HL-60 (cell line): ENCODE measurements at regions not wholly inside any gene's neighbourhood (a gene's known extent, or its start where the extent isn't known, plus 50 kb on each side); places are given as distances from the start of the nearest gene placed in this dataset.

Source experiments
- DNase-seq, 2 experiments: peaks; one replicate each; pipeline ENCODE4 v3.0.0-alpha.2; 2010 to 2020; ENCODE audit warnings: low read depth in 1 of 2, low spot score in 1 of 2
- H3K27ac ChIP-seq: fragments of 250-450 bp; sonication (Bioruptor Pico); replicated peaks from 2 replicates; pipeline ENCODE4 v1.5.1; 2020; ENCODE audit warnings: mild to moderate bottlenecking, moderate library complexity
- H3K27me3 ChIP-seq: fragments of 250-450 bp; sonication (Bioruptor Pico); 2 replicates; pipeline ENCODE4 v1.5.1; 2021; ENCODE audit warnings: mild to moderate bottlenecking, moderate library complexity; ENCODE audit not compliant: insufficient read depth, poor library complexity, severe bottlenecking
- H3K4me3 ChIP-seq: replicated peaks from 2 replicates; pipeline ENCODE4 v1.5.1; 2011; ENCODE audit warnings: mild to moderate bottlenecking, control low read depth, low read length; ENCODE audit not compliant: insufficient read depth
- GABPA ChIP-seq: IDR thresholded peaks from 2 replicates; pipeline ENCODE4 v1.6.1; 2012; ENCODE audit warnings: low read depth
- POLR2AphosphoS5 ChIP-seq: IDR thresholded peaks from 2 replicates; pipeline ENCODE4 v1.6.1; 2012; ENCODE audit warnings: low read depth
- SPI1 ChIP-seq: IDR thresholded peaks from 2 replicates; pipeline ENCODE4 v1.6.1; 2012; ENCODE audit warnings: low read depth, mild to moderate bottlenecking, borderline replicate concordance
- TF ChIP-seq, protein P1 (sequence below): IDR thresholded peaks from 2 replicates; pipeline ENCODE4 v1.6.1; 2012; ENCODE audit warnings: low read depth; ENCODE audit not compliant: insufficient replicate concordance
- TF ChIP-seq, protein P2 (sequence below): IDR thresholded peaks from one replicate; pipeline ENCODE4 v1.5.1; 2011; ENCODE audit warnings: low read length, control low read depth, inconsistent platforms; ENCODE audit not compliant: insufficient read depth

DNA sequence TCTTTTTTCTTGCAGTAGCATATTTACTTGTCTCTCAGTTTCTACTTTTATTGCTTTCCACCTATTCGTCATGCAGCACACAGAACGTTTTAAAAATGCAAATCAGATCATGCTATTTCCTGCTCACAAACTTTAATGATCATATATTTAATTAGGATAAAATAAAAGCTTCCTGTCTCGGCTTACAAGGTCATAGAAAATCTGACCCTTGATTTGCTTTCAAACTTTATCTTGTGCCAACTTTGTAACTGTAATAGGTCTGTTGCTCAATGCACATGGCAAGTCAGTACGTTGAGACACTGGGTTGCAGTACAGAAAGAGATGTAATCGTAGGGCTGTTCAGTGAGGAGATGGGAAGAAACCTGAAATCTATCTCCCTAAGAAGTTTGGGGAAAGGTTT is 95.6 kb upstream of the CSNK1A1L start:
- Histone ChIP-seq H3K4me3 (no peak overlapping the region), H3K27ac (no peak overlapping the region), H3K27me3 (no peaks in the 10 kb centered on the region)
- no peak for DNase-seq
- TF ChIP-seq GABPA = no peak
- no peak for TF ChIP-seq SPI1
- no peak for TF ChIP-seq POLR2AphosphoS5
- TF ChIP-seq, protein P1, sequence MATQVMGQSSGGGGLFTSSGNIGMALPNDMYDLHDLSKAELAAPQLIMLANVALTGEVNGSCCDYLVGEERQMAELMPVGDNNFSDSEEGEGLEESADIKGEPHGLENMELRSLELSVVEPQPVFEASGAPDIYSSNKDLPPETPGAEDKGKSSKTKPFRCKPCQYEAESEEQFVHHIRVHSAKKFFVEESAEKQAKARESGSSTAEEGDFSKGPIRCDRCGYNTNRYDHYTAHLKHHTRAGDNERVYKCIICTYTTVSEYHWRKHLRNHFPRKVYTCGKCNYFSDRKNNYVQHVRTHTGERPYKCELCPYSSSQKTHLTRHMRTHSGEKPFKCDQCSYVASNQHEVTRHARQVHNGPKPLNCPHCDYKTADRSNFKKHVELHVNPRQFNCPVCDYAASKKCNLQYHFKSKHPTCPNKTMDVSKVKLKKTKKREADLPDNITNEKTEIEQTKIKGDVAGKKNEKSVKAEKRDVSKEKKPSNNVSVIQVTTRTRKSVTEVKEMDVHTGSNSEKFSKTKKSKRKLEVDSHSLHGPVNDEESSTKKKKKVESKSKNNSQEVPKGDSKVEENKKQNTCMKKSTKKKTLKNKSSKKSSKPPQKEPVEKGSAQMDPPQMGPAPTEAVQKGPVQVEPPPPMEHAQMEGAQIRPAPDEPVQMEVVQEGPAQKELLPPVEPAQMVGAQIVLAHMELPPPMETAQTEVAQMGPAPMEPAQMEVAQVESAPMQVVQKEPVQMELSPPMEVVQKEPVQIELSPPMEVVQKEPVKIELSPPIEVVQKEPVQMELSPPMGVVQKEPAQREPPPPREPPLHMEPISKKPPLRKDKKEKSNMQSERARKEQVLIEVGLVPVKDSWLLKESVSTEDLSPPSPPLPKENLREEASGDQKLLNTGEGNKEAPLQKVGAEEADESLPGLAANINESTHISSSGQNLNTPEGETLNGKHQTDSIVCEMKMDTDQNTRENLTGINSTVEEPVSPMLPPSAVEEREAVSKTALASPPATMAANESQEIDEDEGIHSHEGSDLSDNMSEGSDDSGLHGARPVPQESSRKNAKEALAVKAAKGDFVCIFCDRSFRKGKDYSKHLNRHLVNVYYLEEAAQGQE = no peak
- TF ChIP-seq, protein P2, sequence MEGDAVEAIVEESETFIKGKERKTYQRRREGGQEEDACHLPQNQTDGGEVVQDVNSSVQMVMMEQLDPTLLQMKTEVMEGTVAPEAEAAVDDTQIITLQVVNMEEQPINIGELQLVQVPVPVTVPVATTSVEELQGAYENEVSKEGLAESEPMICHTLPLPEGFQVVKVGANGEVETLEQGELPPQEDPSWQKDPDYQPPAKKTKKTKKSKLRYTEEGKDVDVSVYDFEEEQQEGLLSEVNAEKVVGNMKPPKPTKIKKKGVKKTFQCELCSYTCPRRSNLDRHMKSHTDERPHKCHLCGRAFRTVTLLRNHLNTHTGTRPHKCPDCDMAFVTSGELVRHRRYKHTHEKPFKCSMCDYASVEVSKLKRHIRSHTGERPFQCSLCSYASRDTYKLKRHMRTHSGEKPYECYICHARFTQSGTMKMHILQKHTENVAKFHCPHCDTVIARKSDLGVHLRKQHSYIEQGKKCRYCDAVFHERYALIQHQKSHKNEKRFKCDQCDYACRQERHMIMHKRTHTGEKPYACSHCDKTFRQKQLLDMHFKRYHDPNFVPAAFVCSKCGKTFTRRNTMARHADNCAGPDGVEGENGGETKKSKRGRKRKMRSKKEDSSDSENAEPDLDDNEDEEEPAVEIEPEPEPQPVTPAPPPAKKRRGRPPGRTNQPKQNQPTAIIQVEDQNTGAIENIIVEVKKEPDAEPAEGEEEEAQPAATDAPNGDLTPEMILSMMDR = no peak

DNA sequence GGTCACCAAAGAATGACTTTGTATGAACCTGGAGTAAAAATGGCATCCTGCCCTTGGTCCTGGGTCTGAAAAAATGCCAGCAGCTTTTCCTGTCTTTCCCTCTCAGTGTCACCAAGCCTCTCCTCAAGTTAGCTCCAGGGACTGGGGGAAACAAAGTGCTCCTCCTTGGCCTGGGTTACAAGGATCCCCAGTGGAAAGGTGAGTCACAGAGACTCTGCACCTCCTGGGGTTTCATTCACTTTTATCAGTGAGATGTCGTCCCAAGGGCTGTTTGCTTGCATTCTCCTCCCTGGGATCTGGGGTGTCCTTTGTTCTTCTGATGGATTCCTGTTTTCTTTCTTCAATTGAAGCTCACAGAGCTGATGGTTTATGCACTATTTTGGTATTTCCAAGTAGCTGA is 93.2 kb upstream of the CSNK1A1L start:
- no peak overlapping the region for H3K27ac ChIP-seq
- DNase-seq = no peak

DNA sequence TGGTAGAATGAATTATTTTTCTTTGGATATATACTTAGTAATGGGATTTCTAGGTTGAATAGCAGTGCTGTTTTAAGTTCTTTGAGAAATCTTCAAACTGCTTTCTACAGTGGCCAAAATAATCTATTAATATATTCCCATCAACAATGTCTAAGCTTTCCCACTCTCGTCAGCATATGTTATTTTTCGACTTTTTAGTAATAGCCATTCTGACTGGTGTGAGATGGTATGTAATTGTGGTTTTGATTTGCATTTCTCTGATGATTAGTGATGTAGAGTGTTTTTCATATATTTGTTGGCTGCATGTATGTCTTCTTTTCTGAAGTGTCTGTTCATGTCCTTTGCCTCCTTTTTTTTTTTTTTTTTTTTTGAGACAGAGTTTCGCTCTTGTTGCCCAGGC is 90.2 kb upstream of the CSNK1A1L start:
- no peak for DNase-seq
- Histone ChIP-seq H3K27ac (no peak overlapping the region), H3K4me3 (no peak overlapping the region), H3K27me3 (peaks cover 3% of the 10 kb centered on the region)
- TF ChIP-seq, protein P1 = no peak
- TF ChIP-seq GABPA = no peak
- TF ChIP-seq, protein P2 = no peak
- TF ChIP-seq SPI1 = no peak
- TF ChIP-seq POLR2AphosphoS5 = no peak

More for the DNA sequence above, 93.2 kb upstream of the CSNK1A1L start:
- Histone ChIP-seq H3K4me3 (no peak overlapping the region), H3K27me3 (peaks cover 3% of the 10 kb centered on the region)
- TF ChIP-seq GABPA (no peak), POLR2AphosphoS5 (no peak), SPI1 (no peak)
- TF ChIP-seq, protein P1 = no peak
- TF ChIP-seq, protein P2 = no peak
